Upper lobe of left lung (tissue), 6 donors: ENCODE measurements at regions not wholly inside any gene's neighbourhood (a gene's known extent, or its start where the extent isn't known, plus 50 kb on each side); places are given as distances from the start of the nearest gene placed in this dataset.
A peak's percentile ranks its signal among the peaks of the same experiment; 100 is the strongest.

ENCODE experiments used
- ATAC-seq, 2 donors: fragments of 200-7000 bp; cut with Tn5 transposase; one replicate each; pipeline ENCODE4 v1.9.1; 2022; ENCODE audit warnings: mild to moderate bottlenecking in 2 of 2, moderate library complexity in 2 of 2; ENCODE audit not compliant: low FRiP score in 2 of 2
- DNase-seq, 2 donors: peaks; one replicate each; pipeline ENCODE4 v3.0.0-alpha.2; 2019 to 2020
- H3K27ac ChIP-seq, 4 donors: fragments of 200-600 bp; sonication (generic); one replicate each; pipeline ENCODE4 v1.5.1; 2016 to 2019
- H3K27me3 ChIP-seq, 4 donors: fragments of 200-600 bp; sonication (generic); one replicate each; pipeline ENCODE4 v1.5.1; 2017 to 2019
- H3K36me3 ChIP-seq, 4 donors: fragments of 200-600 bp; sonication (generic); one replicate each; pipeline ENCODE4 v1.5.1; 2016 to 2019
- H3K4me1 ChIP-seq, 4 donors: fragments of 200-600 bp; sonication (generic); one replicate each; pipeline ENCODE4 v1.5.1; 2018 to 2019
- H3K4me3 ChIP-seq, 4 donors: fragments of 200-600 bp; sonication (generic); one replicate each; pipeline ENCODE4 v1.5.1; 2017 to 2019; ENCODE audit warnings: mild to moderate bottlenecking in 2 of 4, moderate library complexity in 1 of 4
- H3K9me3 ChIP-seq, 4 donors: fragments of 200-600 bp; sonication (generic); one replicate each; pipeline ENCODE4 v1.5.1; 2018 to 2019
- CTCF ChIP-seq, 6 experiments: fragments of 450-650 bp in 4 of 6; fragments of 200-600 bp in 2 of 6; sonication (generic) in 2 of 6; IDR thresholded peaks; one replicate each; pipeline ENCODE4 v1.5.1; 2016 to 2019; ENCODE audit warnings: antibody characterized with exemption in 6 of 6
- EP300 ChIP-seq, 4 donors: sonication (generic); formaldehyde crosslinking; IDR thresholded peaks; one replicate each; pipeline ENCODE4 v1.5.1; 2017; ENCODE audit warnings: antibody characterized with exemption in 4 of 4, control low read depth in 2 of 4
- POLR2A ChIP-seq, 4 donors: fragments of 450-650 bp; IDR thresholded peaks; one replicate each; pipeline ENCODE4 v1.5.1; 2016 to 2017; ENCODE audit warnings: antibody characterized with exemption in 4 of 4, mild to moderate bottlenecking in 2 of 4
- POLR2AphosphoS5 ChIP-seq, 2 donors: sonication (generic); formaldehyde crosslinking; IDR thresholded peaks; one replicate each; pipeline ENCODE4 v1.5.1; 2017; ENCODE audit warnings: antibody characterized with exemption in 2 of 2
- WGBS, 2 donors: methylation state at CpG; one replicate each; pipeline ENCODE4 v1.1.5; 2017 to 2018; 5-methylcytosine and 5-hydroxymethylcytosine counted together
- donor health status: DM: no; HTN: no; CAD: no; lungs with moderate emphysema.
- donor health status: DM: no; HTN: yes; CAD: no; lungs with severe emphysema.

DNA sequence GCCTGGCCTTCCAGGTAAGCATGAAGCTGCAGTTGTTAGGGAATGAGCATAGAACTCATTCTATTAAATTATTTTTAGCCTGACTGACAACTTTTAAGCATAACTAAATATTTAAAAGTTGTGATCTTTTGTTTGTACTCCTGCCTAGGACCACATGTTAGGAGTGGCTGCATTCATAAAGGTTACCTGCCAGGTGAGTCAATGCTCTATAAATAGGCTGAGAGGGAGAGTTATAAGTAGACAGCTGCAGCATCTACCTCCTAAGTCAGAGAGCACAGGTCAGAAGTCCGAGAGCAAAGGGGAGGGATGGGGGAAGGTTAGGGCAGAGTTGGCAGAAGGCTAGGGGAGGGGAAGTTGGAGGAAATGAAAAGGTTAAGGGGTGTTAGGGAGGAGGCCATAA lies 292.4 kb upstream of the TLE4 start:
- 54 to 69% methylated on average over 1 of the region's 1 CpG for WGBS, 2 donors
- ATAC-seq (no peak), DNase-seq (no peak)
- Histone ChIP-seq H3K36me3 (no peaks in the 10 kb centered on the region), H3K4me3 (no peak overlapping the region), H3K9me3 (no peaks in the 10 kb centered on the region), H3K4me1 (no peaks in the 10 kb centered on the region), H3K27me3 (no peaks in the 10 kb centered on the region), H3K27ac (no peak overlapping the region)
- TF ChIP-seq POLR2AphosphoS5 (IDR thresholded peaks at IDR 0.05): no peak
- no peak for TF ChIP-seq EP300 (IDR thresholded peaks at IDR 0.05)
- no peak for TF ChIP-seq POLR2A (IDR thresholded peaks at IDR 0.05)
- TF ChIP-seq CTCF (IDR thresholded peaks at IDR 0.05): no peak

DNA sequence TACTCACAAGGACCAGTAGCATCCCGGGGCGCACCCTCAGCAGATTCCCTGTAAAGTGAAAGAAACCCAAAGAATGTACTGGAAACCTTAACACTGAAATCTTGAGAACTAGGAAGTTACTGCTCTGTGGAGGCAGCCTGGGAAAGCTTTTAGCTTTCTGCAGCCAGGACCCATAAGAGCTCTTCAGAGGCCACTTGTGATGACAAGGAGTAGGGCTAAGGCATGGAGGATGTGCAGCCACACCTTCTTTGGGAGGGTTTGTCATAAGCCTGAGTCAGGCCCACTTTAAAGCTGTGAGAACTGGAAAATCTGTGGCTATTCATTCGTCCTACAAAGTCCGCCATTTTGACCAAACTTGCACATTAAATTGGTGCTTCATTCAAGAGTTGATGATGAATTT lies 291.1 kb upstream of the TLE4 start:
- H3K27ac ChIP-seq: no peak overlapping the region
- no peak for ATAC-seq
- no peaks in the 10 kb centered on the region for H3K4me1 ChIP-seq
- no peak overlapping the region for H3K4me3 ChIP-seq
- no peaks in the 10 kb centered on the region for H3K27me3 ChIP-seq
- peak in 1 of 2 donors; percentile 28 for DNase-seq
- 86 to 95% methylated on average over 4 of the region's 4 CpGs for WGBS, 2 donors
- H3K9me3 ChIP-seq: no peaks in the 10 kb centered on the region
- no peaks in the 10 kb centered on the region for H3K36me3 ChIP-seq
- no peak for TF ChIP-seq POLR2A (IDR thresholded peaks at IDR 0.05)
- no peak for TF ChIP-seq CTCF (IDR thresholded peaks at IDR 0.05)
- no peak for TF ChIP-seq POLR2AphosphoS5 (IDR thresholded peaks at IDR 0.05)
- no peak for TF ChIP-seq EP300 (IDR thresholded peaks at IDR 0.05)

- Histone ChIP-seq H3K27me3 (no peaks in the 10 kb centered on the region), H3K4me3 (no peak overlapping the region), H3K9me3 (no peaks in the 10 kb centered on the region), H3K36me3 (no peaks in the 10 kb centered on the region), H3K27ac (no peak overlapping the region), H3K4me1 (no peaks in the 10 kb centered on the region)
- DNase-seq: no peak
- no peak for ATAC-seq
- TF ChIP-seq POLR2A (IDR thresholded peaks at IDR 0.05) (no peak), CTCF (IDR thresholded peaks at IDR 0.05) (no peak), POLR2AphosphoS5 (IDR thresholded peaks at IDR 0.05) (no peak), EP300 (IDR thresholded peaks at IDR 0.05) (no peak)
These were observed 287.7 kb upstream of the TLE4 start for GRCh38 chr9:79284081-79284480.

DNA sequence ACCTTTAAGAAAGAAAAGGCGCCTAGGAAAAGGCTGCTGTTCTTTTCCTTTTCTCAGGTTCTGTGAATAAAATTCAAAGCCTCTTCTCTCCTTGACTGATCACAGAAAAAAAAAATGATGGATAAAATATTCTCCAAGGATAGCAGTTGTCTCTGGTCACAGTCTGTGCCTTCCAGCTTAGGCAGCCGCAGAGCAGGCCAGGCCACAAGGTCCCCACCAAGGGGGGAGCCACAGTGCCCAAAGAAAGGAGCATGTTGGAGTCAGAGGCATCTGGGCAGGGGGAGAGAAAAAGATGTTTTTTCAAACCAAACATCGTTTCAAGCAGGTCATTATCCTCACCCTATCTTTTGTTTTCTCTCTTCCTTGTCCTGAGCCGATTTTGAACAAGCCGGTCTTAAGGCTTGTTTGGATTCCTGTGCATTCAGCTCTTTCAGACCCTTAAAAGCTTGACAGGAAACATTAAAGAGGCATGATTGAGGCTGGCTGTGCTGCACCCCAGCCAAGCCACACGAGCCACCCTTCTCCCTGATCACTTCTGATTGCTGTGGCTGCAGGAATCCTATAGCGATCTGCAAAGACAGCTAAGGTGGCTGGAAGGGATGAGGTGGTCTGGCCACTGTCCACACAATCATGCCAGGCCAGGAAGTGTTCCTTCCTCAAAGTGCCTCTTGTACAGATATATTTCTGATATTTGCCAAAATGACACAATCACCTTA lies 284.6 kb upstream of the TLE4 start:
- 34 to 47% methylated on average over 7 of the region's 7 CpGs for WGBS, 2 donors
- Histone ChIP-seq H3K27ac (no peak overlapping the region), H3K27me3 (no peaks in the 10 kb centered on the region), H3K4me3 (no peak overlapping the region), H3K9me3 (no peaks in the 10 kb centered on the region), H3K36me3 (no peaks in the 10 kb centered on the region), H3K4me1 (no peaks in the 10 kb centered on the region)
- TF ChIP-seq POLR2A (IDR thresholded peaks at IDR 0.05): no peak
- TF ChIP-seq POLR2AphosphoS5 (IDR thresholded peaks at IDR 0.05): no peak
- no peak for TF ChIP-seq EP300 (IDR thresholded peaks at IDR 0.05)
- no peak for TF ChIP-seq CTCF (IDR thresholded peaks at IDR 0.05)
- no peak for ATAC-seq
- no peak for DNase-seq

DNA sequence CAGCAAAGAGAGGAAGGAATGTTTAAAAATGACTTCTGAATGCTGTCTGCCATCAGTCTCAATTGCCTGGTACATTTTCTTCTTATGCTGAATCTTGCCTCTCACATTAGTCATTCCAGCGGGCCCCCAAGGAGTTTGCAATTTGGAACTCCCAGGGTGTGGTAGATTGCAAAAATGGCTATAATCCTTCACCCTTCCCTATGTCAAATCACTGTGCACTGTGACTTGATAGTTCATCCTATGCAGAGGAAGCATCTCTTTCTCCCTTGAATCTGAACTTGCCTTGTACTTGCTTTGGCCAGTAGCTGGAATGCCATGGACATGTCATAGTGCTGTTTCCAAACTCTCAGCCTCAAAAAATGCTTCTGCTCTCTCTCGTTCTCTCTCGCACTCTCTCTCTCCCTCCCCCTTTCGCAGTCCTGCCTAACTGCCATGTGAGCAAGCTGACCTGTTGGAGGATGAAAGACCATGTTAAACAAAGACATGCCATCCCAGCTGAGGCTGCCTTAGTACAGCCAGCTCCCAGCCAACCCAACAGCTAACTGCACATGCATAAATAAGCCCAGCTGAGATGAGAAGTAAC lies 284.0 kb upstream of the TLE4 start:
- 54 to 68% methylated on average over 4 of the region's 4 CpGs for WGBS, 2 donors
- Histone ChIP-seq H3K4me3 (no peak overlapping the region), H3K27ac (no peak overlapping the region), H3K9me3 (no peaks in the 10 kb centered on the region), H3K36me3 (no peaks in the 10 kb centered on the region), H3K4me1 (no peaks in the 10 kb centered on the region), H3K27me3 (no peaks in the 10 kb centered on the region)
- ATAC-seq: no peak
- DNase-seq: no peak
- TF ChIP-seq EP300 (IDR thresholded peaks at IDR 0.05) (no peak), CTCF (IDR thresholded peaks at IDR 0.05) (no peak), POLR2A (IDR thresholded peaks at IDR 0.05) (no peak), POLR2AphosphoS5 (IDR thresholded peaks at IDR 0.05) (no peak)
